K562 (cell line): ENCODE measurements at regions not wholly inside any gene's neighbourhood (a gene's known extent, or its start where the extent isn't known, plus 50 kb on each side); places are given as distances from the start of the nearest gene placed in this dataset.

ENCODE experiments used
- ATAC-seq: fragments of 200-7000 bp; cut with Tn5 transposase; 3 replicates; pipeline ENCODE4 v1.9.1; 2020; ENCODE audit warnings: moderate library complexity
- BruUV-seq: library from RNA; stranded (reverse); fragments of 400-500 nt; replicated peaks from 2 replicates; lab custom pipeline; 2021; lab: Mats Ljungman, UMichigan
- CTCF ChIA-PET: fragments of 300-600 bp; formaldehyde crosslinking; extraction: SDS; loops from one replicate; lab custom pipeline; 2021; ENCODE audit warnings: low intra/inter-chr PET ratio; lab: Yijun Ruan, JAX
- POLR2A ChIA-PET: fragments of 300-600, 350-650 bp; sonication (Branson Sonifier 250); formaldehyde crosslinking; extraction: SDS; loops from one replicate; lab custom pipeline; 2021; ENCODE audit warnings: antibody characterized with exemption, inconsistent platforms; lab: Yijun Ruan, JAX
- DNase-seq, 4 experiments: peaks; one replicate each; pipeline versions ENCODE4 v3.0.0 to v3.0.0-alpha.2; 2011 to 2018; ENCODE audit warnings: low spot score in 3 of 4, mixed read lengths in 3 of 4; ENCODE audit errors: extremely low read depth in 1 of 4
- FAIRE-seq: peaks from 2 replicates; lab custom pipeline; 2011; peaks lifted over from hg19 to GRCh38; lab: Jason Lieb, UNC
- H2AFZ ChIP-seq: 2 replicates; pipeline ENCODE4 v1.6.0; 2011; ENCODE audit warnings: low read depth, low read length, control low read depth, inconsistent platforms
- H3K27ac ChIP-seq: fragments of 200-600 bp; 3 replicates; pipeline ENCODE4 v1.8.0; 2011; ENCODE audit warnings: low read depth, mild to moderate bottlenecking, control low read depth, inconsistent platforms, low read length, moderate library complexity, mixed read lengths; ENCODE audit errors: extremely low read depth
- H3K27me3 ChIP-seq, 2 experiments: fragments of 300-600 bp in 1 of 2; 2 replicates in 1 of 2; 3 replicates in 1 of 2; pipeline versions ENCODE4 v1.6.0 to v1.8.0; 2011; ENCODE audit warnings: inconsistent platforms in 2 of 2, low read length in 2 of 2, mild to moderate bottlenecking in 1 of 2, mixed read lengths in 1 of 2, moderate library complexity in 1 of 2; ENCODE audit not compliant: control insufficient read depth in 2 of 2, insufficient read depth in 2 of 2
- H3K36me3 ChIP-seq: fragments of 300-600 bp; 3 replicates; pipeline ENCODE4 v1.8.0; 2011; ENCODE audit warnings: mild to moderate bottlenecking, low read length, inconsistent platforms; ENCODE audit not compliant: control insufficient read depth, insufficient read depth
- H3K4me1 ChIP-seq, 2 experiments: fragments of 200-600 bp in 1 of 2; replicated peaks in 1 of 2; 2 replicates in 1 of 2; 3 replicates in 1 of 2; pipeline versions ENCODE4 v1.5.1 to v1.8.0; 2011; ENCODE audit warnings: inconsistent platforms in 2 of 2, low read length in 2 of 2, mild to moderate bottlenecking in 1 of 2, mixed read lengths in 1 of 2, moderate library complexity in 1 of 2; ENCODE audit not compliant: control insufficient read depth in 2 of 2, insufficient read depth in 2 of 2
- H3K4me2 ChIP-seq: 2 replicates; pipeline ENCODE4 v1.6.1; 2011; ENCODE audit warnings: low read length, control low read depth, inconsistent platforms, mixed read lengths; ENCODE audit not compliant: insufficient read depth
- H3K4me3 ChIP-seq: fragments of 200-600 bp; sonication (generic), shearing (Covaris generic); 2 replicates; pipeline ENCODE4 v1.5.1; 2016; ENCODE audit warnings: control low read depth, inconsistent platforms
- H3K79me2 ChIP-seq: fragments of 200-600 bp; 3 replicates; pipeline ENCODE4 v1.8.0; 2011; ENCODE audit warnings: low read length, inconsistent platforms; ENCODE audit not compliant: control insufficient read depth, insufficient read depth
- H3K9ac ChIP-seq, 2 experiments: 2 replicates each; pipeline versions ENCODE4 v1.6.0 to v1.6.1; 2011; ENCODE audit warnings: low read depth in 2 of 2, low read length in 2 of 2, control low read depth in 1 of 2, inconsistent platforms in 1 of 2, mild to moderate bottlenecking in 1 of 2, mixed read lengths in 1 of 2; ENCODE audit not compliant: insufficient read depth in 1 of 2
- H3K9me1 ChIP-seq: one replicate; pipeline ENCODE4 v1.6.0; 2011; ENCODE audit warnings: inconsistent platforms, mild to moderate bottlenecking, low read length, moderate library complexity; ENCODE audit not compliant: control insufficient read depth, insufficient read depth
- H3K9me3 ChIP-seq: replicated peaks from 2 replicates; pipeline ENCODE4 v1.5.1; 2011; ENCODE audit warnings: low read depth, low read length, inconsistent platforms; ENCODE audit not compliant: control insufficient read depth, insufficient read depth
- H4K20me1 ChIP-seq: replicated peaks from 2 replicates; pipeline ENCODE4 v1.6.1; 2011; ENCODE audit warnings: low read length, inconsistent platforms, mixed read lengths; ENCODE audit not compliant: control insufficient read depth, insufficient read depth
- ELK3 ChIP-seq: fragments of 450-650 bp; formaldehyde crosslinking; IDR thresholded peaks from 2 replicates; pipeline ENCODE4 v1.4.0; 2020; ENCODE audit warnings: mild to moderate bottlenecking
- KDM1A ChIP-seq, 2 experiments: fragments of 450-650 bp; IDR thresholded peaks; 2 replicates each; pipeline ENCODE4 v1.6.1; 2016; ENCODE audit warnings: mild to moderate bottlenecking in 2 of 2
- MTA2 ChIP-seq: fragments of 450-650 bp; IDR thresholded peaks from 2 replicates; pipeline ENCODE4 v1.6.1; 2016; ENCODE audit warnings: low read depth
- PHF8 ChIP-seq: fragments of 200-600 bp; sonication (generic); IDR thresholded peaks from 2 replicates; pipeline ENCODE4 v1.6.1; 2012; ENCODE audit warnings: mixed run types, mild to moderate bottlenecking, inconsistent platforms, low read length, moderate library complexity, borderline replicate concordance
- TAL1 ChIP-seq: fragments of 450-650 bp; IDR thresholded peaks from 2 replicates; pipeline ENCODE4 v1.6.1; 2016; ENCODE audit warnings: mild to moderate bottlenecking
- ZBTB40 ChIP-seq, 2 experiments: fragments of 450-650 bp in 1 of 2; sonication (generic) in 1 of 2; formaldehyde crosslinking in 1 of 2; IDR thresholded peaks; 2 replicates each; pipeline versions ENCODE4 v1.7.1 to v1.9.0; 2016 to 2022; ENCODE audit warnings: inconsistent platforms in 1 of 2, mild to moderate bottlenecking in 1 of 2, missing genetic modification reagents in 1 of 2
- WGBS: fragments of 100-300 bp; shearing (Covaris generic); methylation state at CpG from one replicate; pipeline ENCODE4 v1.1.6; 2016; ENCODE audit warnings: low coverage, mixed read lengths; ENCODE audit not compliant: insufficient coverage; ENCODE audit errors: missing lambda C conversion rate; 5-methylcytosine and 5-hydroxymethylcytosine counted together
- in situ Hi-C: fragments of 300-500 bp; cut with MboI; formaldehyde crosslinking; loops from 4 replicates; pipeline ENCODE4 v1.15.0; 2018; ENCODE audit warnings: inconsistent platforms, mixed read lengths
- intact Hi-C: fragments of 100-400 bp; cut with micrococcal nuclease; formaldehyde crosslinking; loops from 2 replicates; pipeline ENCODE4 v1.14.2; 2022

GRCh38 chr6:112600168-112600567 is 253.0 kb downstream of the RFPL4B start:
- H3K36me3 ChIP-seq: no peaks in the 10 kb centered on the region
- H3K4me3 ChIP-seq: no peak overlapping the region
- H2AFZ ChIP-seq: no peak overlapping the region
- no peak overlapping the region for H3K4me2 ChIP-seq
- H3K79me2 ChIP-seq: no peaks in the 10 kb centered on the region
- H3K9me1 ChIP-seq: no peaks in the 10 kb centered on the region
- H3K4me1 ChIP-seq: no peaks in the 10 kb centered on the region
- in situ Hi-C loops (no loop called here), intact Hi-C loops (no loop called here)
- no peak for FAIRE-seq
- H3K27me3 ChIP-seq: no peaks in the 10 kb centered on the region
- ChIA-PET CTCF (no interaction called here), POLR2A (no interaction called here)
- H3K9ac ChIP-seq: no peak overlapping the region
- H3K9me3 ChIP-seq: no peaks in the 10 kb centered on the region
- no peak for ATAC-seq
- no peaks in the 10 kb centered on the region for H4K20me1 ChIP-seq
- BruUV-seq: no TSS peak
- no peak overlapping the region for H3K27ac ChIP-seq
- no peak for DNase-seq
- WGBS: 0% methylated on average over 3 of the region's 3 CpGs
- no peak for TF ChIP-seq PHF8
- TF ChIP-seq KDM1A (IDR thresholded peaks at IDR 0.05): no peak
- no peak for TF ChIP-seq TAL1
- TF ChIP-seq ELK3 (CRISPR knock-in tag): no peak
- no peak for TF ChIP-seq ZBTB40 (IDR thresholded peaks at IDR 0.05)
- no peak for TF ChIP-seq ZBTB40 (CRISPR knock-in tag; IDR thresholded peaks at IDR 0.05)
- no peak for TF ChIP-seq MTA2
